ENCODE measurements at regions not wholly inside any gene's neighbourhood (a gene's known extent, or its start where the extent isn't known, plus 50 kb on each side); places are given as distances from the start of the nearest gene placed in this dataset.

DNA sequence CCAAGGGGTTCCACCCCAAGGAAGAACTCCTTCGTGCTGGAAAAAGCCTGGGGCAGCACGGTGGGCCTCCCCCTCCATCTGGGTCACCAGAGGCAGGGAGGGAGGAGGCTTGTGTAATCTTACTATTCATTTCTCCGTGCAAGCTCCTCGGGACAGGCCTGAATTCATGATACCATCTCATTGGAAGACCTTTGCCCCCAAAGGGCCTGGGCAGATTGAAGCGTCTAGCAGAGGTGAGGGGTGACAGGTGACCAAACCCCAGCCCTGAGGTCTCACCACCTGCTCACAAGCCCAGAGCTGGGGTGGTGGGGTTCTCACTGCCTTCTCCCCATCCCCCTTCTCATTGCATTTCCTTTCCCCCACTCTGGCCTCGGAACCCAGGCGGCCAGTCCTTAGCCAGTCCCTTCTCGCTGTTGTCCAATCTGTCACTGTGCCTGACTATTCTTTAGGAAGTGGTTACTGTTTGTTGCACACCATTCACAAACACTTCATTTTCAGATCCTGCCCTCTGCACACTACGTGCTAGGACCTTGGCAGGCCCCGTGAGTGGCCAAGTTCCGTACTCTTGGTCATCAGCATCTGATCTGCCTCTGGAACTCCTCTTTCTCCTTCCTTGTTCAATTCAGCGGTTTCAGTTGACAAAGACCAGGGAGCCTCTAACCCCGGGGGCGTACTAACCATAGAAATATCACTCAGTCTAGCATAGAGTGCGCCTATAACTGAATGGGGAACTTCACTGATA, 137.1 kb downstream of the LY86 start:
- Histone ChIP-seq H3K4me1 (ENCODE audit: control insufficient read depth, insufficient read depth, low read length, poor library complexity, severe bottlenecking) (peaks cover 29% of the 10 kb centered on the region), H3K4me3 (ENCODE audit: extremely low read depth, insufficient read depth, low read length, poor library complexity, severe bottlenecking) (no peak overlapping the region), H3K36me3 (ENCODE audit: control insufficient read depth, insufficient read depth, low read length) (no peaks in the 10 kb centered on the region), H3K9me3 (ENCODE audit: control insufficient read depth, low read length) (no peaks in the 10 kb centered on the region), H3K27ac (ENCODE audit: low read depth, low read length, severe bottlenecking) (no peak overlapping the region)
- 78 to 98% methylated on average over 8 to 10 of the region's 15 CpGs for WGBS, 2 experiments (ENCODE audit: insufficient coverage in 2 of 2)

DNA sequence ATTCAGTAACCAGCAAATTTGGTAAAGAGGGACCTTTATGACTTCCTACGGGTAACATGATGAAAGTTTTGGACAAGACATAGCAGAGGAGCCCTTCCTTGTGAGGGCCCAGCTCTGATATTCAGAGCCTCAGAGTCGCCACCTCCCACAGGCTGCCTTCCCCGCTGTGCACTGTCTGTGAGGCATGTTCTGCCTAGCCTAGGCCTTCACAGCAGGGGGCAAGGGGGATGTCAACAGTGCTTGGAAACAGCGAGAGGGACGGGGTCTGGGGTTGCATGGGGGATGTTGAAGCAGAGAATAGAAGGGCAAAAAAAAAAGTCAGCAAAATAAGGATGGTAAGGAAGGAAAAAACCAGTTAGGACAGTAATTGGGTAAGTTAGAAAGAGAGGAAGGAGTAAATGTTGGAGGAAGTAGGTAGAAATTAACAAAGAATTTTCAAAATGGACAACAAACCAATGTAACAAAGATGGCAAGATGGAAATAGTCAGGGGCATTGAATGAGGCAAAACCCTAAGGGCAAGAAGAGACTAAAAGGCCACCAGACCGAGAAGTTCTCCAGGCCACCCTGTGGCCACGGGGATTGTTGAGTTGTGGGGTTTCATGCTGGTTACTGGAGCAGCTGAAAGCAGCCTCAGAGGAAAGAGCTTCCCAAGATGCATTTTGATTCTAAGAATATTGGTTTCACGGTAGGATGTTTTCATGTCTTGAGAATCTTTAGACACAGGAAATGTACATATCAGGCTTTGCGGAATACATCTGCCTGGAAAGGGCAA, 139.8 kb downstream of the LY86 start:
- H3K4me3 ChIP-seq (ENCODE audit: extremely low read depth, insufficient read depth, low read length, poor library complexity, severe bottlenecking), result no peak overlapping the region
- H3K27ac ChIP-seq (ENCODE audit: low read depth, low read length, severe bottlenecking), result no peak overlapping the region
- 59 to 61% methylated on average over 7 to 8 of the region's 9 CpGs for WGBS, 2 experiments (ENCODE audit: insufficient coverage in 2 of 2)
- H3K9me3 ChIP-seq (ENCODE audit: control insufficient read depth, low read length), result no peaks in the 10 kb centered on the region
- peaks cover 22% of the 10 kb centered on the region for H3K4me1 ChIP-seq (ENCODE audit: control insufficient read depth, insufficient read depth, low read length, poor library complexity, severe bottlenecking)
- H3K36me3 ChIP-seq (ENCODE audit: control insufficient read depth, insufficient read depth, low read length), result no peaks in the 10 kb centered on the region

DNA sequence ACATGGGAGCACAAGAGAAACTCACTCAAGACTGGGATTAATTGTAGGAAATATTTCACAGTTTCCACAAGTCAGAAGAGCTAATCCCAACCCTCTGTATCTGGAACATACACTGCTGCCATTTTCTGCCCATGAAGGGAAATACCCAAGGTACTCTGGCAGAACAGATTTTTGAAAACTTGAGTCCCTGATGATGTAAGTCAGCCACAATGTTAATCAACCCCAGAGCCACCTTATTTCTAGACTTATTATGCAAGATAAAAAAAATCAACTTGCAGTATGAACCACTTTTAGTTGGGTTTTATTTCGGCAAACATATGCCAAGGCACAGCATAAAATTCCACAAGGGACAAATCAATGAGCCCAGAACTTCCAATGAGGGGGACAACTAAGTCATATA, 141.5 kb downstream of the LY86 start:
- Histone ChIP-seq H3K27ac (ENCODE audit: low read depth, low read length, severe bottlenecking) (no peak overlapping the region), H3K36me3 (ENCODE audit: control insufficient read depth, insufficient read depth, low read length) (no peaks in the 10 kb centered on the region), H3K4me1 (ENCODE audit: control insufficient read depth, insufficient read depth, low read length, poor library complexity, severe bottlenecking) (peaks cover 16% of the 10 kb centered on the region), H3K4me3 (ENCODE audit: extremely low read depth, insufficient read depth, low read length, poor library complexity, severe bottlenecking) (no peak overlapping the region), H3K9me3 (ENCODE audit: control insufficient read depth, low read length) (no peaks in the 10 kb centered on the region)
- no CpG with 5 or more reads among the region's 1 CpG for WGBS, 2 experiments (ENCODE audit: insufficient coverage in 2 of 2)

DNA sequence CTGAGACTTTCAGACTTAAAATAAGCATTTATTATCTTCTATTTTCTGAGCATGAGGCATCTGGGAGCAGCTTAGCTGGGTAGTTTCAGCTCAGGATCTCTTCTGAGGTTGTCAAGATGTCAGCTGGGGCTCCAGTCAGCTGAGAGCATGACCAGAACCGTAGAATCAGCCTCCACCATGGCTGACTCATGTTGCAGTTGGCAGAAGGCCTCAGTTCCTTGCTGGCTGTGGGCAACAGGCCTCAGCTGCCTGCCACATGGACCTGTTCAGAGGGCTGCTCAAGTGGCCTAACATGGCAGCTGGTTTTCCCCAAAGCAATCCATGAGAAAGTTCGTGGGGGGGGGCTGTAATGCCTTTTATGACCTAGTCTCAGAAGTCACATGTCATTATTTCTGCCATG, 142.3 kb downstream of the LY86 start:
- Histone ChIP-seq H3K4me3 (ENCODE audit: extremely low read depth, insufficient read depth, low read length, poor library complexity, severe bottlenecking) (no peak overlapping the region), H3K27ac (ENCODE audit: low read depth, low read length, severe bottlenecking) (no peak overlapping the region), H3K4me1 (ENCODE audit: control insufficient read depth, insufficient read depth, low read length, poor library complexity, severe bottlenecking) (peaks cover 10% of the 10 kb centered on the region), H3K9me3 (ENCODE audit: control insufficient read depth, low read length) (no peaks in the 10 kb centered on the region), H3K36me3 (ENCODE audit: control insufficient read depth, insufficient read depth, low read length) (no peaks in the 10 kb centered on the region)
- 93 to 100% methylated on average over 1 to 2 of the region's 2 CpGs for WGBS, 2 experiments (ENCODE audit: insufficient coverage in 2 of 2)

DNA sequence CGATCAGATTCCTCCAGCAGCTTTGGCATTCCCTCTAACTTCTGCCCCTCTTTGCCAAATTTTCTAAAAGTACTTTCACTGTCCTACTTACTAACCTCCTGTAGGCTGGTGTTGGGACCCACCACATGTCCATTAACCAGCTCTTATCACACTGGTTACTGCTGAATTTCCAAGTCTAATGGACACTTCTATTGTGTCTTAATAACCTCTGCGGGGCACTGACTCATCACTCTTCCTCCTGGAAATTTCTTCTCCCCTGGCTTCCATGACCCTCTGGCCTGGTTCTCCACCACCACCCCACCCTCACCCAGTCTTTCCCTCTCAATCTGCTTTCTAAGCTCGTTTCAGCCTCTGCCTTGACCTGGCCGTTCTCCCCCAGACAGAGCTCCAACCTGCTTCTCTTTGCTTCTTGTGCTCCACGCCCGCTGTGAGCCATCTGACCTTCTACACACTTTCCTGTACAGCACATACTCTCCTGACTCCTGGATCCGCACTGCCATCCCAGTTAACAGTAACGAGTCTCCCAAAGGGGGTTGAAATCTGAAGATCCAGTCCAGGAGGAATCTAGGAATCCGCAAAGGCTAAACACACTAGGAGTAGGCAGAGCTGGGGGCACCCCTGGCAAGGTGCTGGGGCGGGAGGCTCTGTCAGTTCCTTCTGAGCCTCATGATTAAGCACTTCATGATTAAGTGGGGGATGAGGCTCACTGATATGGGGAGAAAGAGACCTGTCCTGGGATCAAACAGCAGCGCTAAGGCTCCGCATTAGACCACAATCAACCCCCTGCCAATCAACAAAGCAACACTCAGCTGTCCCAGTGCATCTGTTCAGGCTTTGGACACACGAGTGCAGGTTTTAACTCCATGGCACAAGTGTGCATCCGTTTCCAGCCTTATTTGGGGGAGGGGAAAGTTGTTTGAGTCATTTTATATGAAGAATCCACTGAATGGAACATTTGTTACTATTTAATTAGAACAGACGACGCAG, 146.3 kb downstream of the LY86 start:
- Histone ChIP-seq H3K9me3 (ENCODE audit: control insufficient read depth, low read length) (no peaks in the 10 kb centered on the region), H3K4me1 (ENCODE audit: control insufficient read depth, insufficient read depth, low read length, poor library complexity, severe bottlenecking) (peaks cover 10% of the 10 kb centered on the region), H3K27ac (ENCODE audit: low read depth, low read length, severe bottlenecking) (no peak overlapping the region), H3K36me3 (ENCODE audit: control insufficient read depth, insufficient read depth, low read length) (no peaks in the 10 kb centered on the region), H3K4me3 (ENCODE audit: extremely low read depth, insufficient read depth, low read length, poor library complexity, severe bottlenecking) (no peak overlapping the region)
- WGBS, 2 experiments (ENCODE audit: insufficient coverage in 2 of 2), result 87 to 89% methylated on average over 7 to 12 of the region's 16 CpGs

DNA sequence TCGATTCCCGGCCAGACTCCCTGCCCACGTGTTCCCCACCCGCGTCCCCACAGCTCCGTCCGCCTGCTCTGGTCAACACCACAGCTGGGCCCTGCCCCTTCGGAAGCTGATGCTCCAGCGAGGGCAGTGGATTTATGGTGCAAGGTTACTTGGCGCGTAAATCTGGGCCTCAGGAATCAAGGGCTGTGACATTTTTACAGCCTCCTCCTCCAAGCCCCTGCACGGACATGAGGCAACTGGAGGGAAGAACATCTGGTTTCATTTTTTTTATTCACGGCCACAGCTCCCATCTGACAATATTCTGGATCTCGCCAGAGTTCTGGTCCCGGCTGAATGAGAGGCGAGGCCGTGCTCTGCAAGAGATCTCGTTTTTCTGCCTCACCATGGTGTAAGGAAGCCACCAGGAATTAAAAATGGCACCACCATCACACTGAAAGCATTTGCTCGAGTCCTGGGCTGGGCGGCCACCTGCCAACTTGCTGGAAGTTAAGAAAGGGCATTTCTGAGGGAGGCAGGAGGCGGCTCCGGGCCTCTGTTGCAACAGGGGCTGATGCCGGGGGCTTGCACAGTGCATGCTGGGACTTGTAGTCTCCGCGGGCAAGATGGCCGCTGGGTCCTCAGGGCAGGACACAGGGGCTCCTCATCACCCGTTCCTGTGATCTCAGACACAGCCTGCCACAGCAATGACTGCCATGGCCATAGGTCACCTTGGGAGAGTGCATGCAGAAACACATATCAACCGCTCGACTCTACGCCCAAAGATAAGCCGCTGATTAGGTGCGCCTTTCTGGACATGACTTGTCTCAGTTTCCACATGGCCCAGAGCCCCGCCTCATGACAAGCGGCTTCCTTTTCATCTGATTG, 148.5 kb downstream of the LY86 start:
- H3K4me3 ChIP-seq (ENCODE audit: extremely low read depth, insufficient read depth, low read length, poor library complexity, severe bottlenecking), result no peak overlapping the region

DNA sequence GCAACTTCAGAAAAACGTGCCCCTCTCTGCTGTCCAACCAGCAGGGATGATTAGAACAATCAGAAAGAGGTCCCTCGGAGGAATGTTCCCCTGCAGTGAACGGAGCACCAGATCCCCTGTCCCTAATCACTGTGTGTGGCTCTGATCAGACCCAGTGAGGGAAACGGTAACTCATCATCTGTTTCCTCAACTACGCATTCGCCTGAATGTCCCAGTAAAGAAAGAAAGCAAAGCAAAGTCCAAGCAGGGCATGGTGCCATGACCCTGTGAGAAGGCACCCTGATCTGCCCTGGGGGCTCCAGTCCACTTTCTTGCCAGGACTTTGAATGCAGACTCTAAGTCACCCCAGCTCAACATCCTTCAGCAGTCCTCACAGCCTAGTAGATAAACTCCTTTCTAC, 149.2 kb downstream of the LY86 start:
- WGBS, 2 experiments (ENCODE audit: insufficient coverage in 2 of 2), result 75 to 77% methylated on average over 6 of the region's 6 CpGs
- H3K27ac ChIP-seq (ENCODE audit: low read depth, low read length, severe bottlenecking), result no peak overlapping the region
- no peaks in the 10 kb centered on the region for H3K9me3 ChIP-seq (ENCODE audit: control insufficient read depth, low read length)
- H3K4me3 ChIP-seq (ENCODE audit: extremely low read depth, insufficient read depth, low read length, poor library complexity, severe bottlenecking), result no peak overlapping the region
- no peaks in the 10 kb centered on the region for H3K36me3 ChIP-seq (ENCODE audit: control insufficient read depth, insufficient read depth, low read length)
- H3K4me1 ChIP-seq (ENCODE audit: control insufficient read depth, insufficient read depth, low read length, poor library complexity, severe bottlenecking), result peaks cover 10% of the 10 kb centered on the region

More for the DNA sequence above, 148.5 kb downstream of the LY86 start:
- peaks cover 10% of the 10 kb centered on the region for H3K4me1 ChIP-seq (ENCODE audit: control insufficient read depth, insufficient read depth, low read length, poor library complexity, severe bottlenecking)
- H3K27ac ChIP-seq (ENCODE audit: low read depth, low read length, severe bottlenecking), result no peak overlapping the region
- no peaks in the 10 kb centered on the region for H3K36me3 ChIP-seq (ENCODE audit: control insufficient read depth, insufficient read depth, low read length)
- no peaks in the 10 kb centered on the region for H3K9me3 ChIP-seq (ENCODE audit: control insufficient read depth, low read length)
- WGBS, 2 experiments (ENCODE audit: insufficient coverage in 2 of 2), result 74 to 75% methylated on average over 33 to 34 of the region's 34 CpGs

DNA sequence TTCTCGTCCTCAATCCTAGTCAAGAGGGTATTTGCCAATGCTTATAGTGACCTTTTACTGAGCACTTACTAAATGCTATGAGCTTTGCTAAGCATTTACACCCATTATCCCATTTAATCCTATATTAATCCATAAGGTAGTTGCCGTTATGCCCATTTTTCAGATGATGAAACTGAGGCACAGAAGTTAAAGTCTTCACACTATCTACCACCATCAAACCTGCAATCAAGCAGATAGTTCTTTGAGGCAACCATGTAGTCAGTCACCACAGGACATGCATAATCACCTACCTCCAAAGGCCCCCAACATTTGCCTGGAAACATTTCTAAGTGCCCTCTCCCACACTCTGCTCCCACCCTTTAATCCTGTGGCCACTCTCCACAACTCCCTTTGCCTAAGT, 149.6 kb downstream of the LY86 start:
- no peaks in the 10 kb centered on the region for H3K9me3 ChIP-seq (ENCODE audit: control insufficient read depth, low read length)
- H3K27ac ChIP-seq (ENCODE audit: low read depth, low read length, severe bottlenecking), result no peak overlapping the region
- no peak overlapping the region for H3K4me3 ChIP-seq (ENCODE audit: extremely low read depth, insufficient read depth, low read length, poor library complexity, severe bottlenecking)
- no peaks in the 10 kb centered on the region for H3K36me3 ChIP-seq (ENCODE audit: control insufficient read depth, insufficient read depth, low read length)
- WGBS, 2 experiments (ENCODE audit: insufficient coverage in 2 of 2), result 100% methylated on average over 2 of the region's 2 CpGs
- H3K4me1 ChIP-seq (ENCODE audit: control insufficient read depth, insufficient read depth, low read length, poor library complexity, severe bottlenecking), result peaks cover 10% of the 10 kb centered on the region

DNA sequence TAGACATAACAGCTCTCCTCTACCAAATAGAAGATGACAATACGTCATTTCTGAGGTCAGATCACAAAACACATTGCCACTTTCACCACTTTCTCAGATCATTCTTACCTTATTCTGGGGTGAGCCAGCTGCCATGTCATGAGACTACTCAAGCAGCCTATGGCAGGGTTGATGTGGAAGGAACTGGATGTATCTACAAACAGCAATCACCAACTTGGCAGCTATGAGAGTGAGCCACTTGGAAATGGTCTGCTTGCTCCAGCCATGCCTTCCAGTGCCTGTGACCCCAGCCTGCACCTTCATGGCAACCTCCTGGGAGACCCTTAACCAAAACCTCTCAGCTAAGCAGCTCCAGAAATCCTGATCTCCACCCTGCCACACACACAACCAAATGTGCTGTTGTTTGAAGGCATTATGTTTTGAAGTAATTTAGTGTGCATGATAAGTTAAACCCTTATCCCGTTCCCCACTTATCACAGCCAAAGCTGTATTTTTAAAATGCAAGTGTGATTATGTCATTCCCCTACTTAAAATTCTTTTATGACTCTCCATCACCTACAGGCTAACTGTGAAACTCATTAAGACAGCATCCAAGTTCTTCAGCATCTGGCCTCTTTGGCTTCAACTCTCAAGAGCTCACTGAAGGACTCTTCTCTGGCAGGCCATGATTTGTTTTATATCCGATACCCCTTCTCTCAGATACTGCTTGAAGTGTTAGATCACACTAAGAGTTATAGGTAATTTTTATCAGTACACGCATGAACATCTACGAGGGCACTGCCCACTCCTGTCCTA, 150.6 kb downstream of the LY86 start:
- H3K4me1 ChIP-seq (ENCODE audit: control insufficient read depth, insufficient read depth, low read length, poor library complexity, severe bottlenecking), result peaks cover 9% of the 10 kb centered on the region
- no peak overlapping the region for H3K27ac ChIP-seq (ENCODE audit: low read depth, low read length, severe bottlenecking)
- 100% methylated on average over 2 of the region's 5 CpGs; no CpG with 5 or more reads in 1 of the 2 experiments for WGBS, 2 experiments (ENCODE audit: insufficient coverage in 2 of 2)
- H3K9me3 ChIP-seq (ENCODE audit: control insufficient read depth, low read length), result no peaks in the 10 kb centered on the region
- no peak overlapping the region for H3K4me3 ChIP-seq (ENCODE audit: extremely low read depth, insufficient read depth, low read length, poor library complexity, severe bottlenecking)
- H3K36me3 ChIP-seq (ENCODE audit: control insufficient read depth, insufficient read depth, low read length), result no peaks in the 10 kb centered on the region

Data from mesodermal cell (in vitro differentiated cells).